ENCODE measurements at regions not wholly inside any gene's neighbourhood (a gene's known extent, or its start where the extent isn't known, plus 50 kb on each side); places are given as distances from the start of the nearest gene placed in this dataset.

DNA sequence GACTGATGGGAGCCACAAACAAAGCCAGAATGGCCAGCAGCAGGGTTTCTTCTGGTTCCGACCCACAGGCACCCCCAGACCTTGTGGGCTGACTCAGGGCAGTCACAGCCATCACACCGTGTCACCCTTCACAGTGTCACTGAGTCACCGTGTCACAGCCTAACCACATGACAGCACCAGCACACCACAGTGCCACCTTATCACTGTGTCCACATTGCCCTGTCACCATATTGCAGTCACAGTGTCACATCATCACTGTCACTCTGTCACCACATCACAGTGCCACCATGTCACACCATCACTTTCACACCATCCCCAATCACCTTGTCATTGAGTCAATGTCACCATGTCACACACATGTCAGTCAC is 77.0 kb downstream of the OAT start (continued):
- TF ChIP-seq, protein P1, sequence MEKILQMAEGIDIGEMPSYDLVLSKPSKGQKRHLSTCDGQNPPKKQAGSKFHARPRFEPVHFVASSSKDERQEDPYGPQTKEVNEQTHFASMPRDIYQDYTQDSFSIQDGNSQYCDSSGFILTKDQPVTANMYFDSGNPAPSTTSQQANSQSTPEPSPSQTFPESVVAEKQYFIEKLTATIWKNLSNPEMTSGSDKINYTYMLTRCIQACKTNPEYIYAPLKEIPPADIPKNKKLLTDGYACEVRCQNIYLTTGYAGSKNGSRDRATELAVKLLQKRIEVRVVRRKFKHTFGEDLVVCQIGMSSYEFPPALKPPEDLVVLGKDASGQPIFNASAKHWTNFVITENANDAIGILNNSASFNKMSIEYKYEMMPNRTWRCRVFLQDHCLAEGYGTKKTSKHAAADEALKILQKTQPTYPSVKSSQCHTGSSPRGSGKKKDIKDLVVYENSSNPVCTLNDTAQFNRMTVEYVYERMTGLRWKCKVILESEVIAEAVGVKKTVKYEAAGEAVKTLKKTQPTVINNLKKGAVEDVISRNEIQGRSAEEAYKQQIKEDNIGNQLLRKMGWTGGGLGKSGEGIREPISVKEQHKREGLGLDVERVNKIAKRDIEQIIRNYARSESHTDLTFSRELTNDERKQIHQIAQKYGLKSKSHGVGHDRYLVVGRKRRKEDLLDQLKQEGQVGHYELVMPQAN (conservative IDR thresholded peaks at IDR 0.05), result no peak
- TF ChIP-seq IRF4 (IDR thresholded peaks at IDR 0.05; ENCODE audit: low read depth, low read length) (no peak), CHD1 (IDR thresholded peaks at IDR 0.05; ENCODE audit: low read depth, low read length) (no peak)

DNA sequence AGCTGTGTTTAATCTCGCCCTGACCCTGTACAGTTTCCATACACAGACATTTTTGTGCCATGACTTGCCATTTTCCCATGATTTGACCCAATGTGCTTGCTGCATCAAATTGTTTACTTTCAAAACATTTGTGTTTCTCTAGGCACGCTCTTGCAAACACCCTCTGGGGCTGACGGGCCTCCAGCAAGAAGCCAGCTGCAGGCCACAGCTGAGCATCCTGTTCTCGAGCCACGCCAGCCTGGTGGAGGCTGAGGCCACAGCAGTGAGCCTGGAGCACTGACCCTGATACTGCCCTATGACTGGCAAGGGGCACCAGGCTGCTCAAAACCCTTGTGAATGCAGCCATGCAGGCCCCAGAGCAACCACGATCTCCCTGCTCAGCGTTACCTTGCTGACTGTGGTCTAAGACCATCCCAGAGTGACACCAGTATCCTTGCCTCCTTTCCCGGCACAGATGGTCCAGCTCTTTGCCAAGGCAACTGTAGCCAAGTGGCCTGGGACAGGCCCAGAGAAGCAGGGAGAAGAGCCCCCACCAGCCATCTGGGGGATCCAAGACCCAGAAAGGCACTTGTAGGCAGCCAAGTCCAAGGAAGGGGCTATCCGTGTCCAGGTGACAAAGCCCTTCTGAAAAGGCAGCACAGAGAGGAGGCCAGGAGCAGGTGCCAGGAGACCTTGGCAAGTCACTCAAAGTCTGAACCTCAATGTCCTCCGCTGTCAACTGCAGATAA is 78.5 kb downstream of the OAT start:
- ChIA-PET CTCF (no interaction called here), POLR2A (no interaction called here), RAD21 (ENCODE audit: unreplicated experiment) (no interaction called here), SMC1A (ENCODE audit: uncharacterized antibody, unreplicated experiment) (no interaction called here)
- no peaks in the 10 kb centered on the region for H3K27me3 ChIP-seq (replicated peaks in 1 of 2; ENCODE audit: control insufficient read depth in 2 of 2, insufficient read depth in 2 of 2, low read length in 1 of 2)
- TF ChIP-seq ZNF274 (IDR thresholded peaks at IDR 0.05; ENCODE audit: insufficient read depth, insufficient read length), result no peak
- TF ChIP-seq, protein P2, sequence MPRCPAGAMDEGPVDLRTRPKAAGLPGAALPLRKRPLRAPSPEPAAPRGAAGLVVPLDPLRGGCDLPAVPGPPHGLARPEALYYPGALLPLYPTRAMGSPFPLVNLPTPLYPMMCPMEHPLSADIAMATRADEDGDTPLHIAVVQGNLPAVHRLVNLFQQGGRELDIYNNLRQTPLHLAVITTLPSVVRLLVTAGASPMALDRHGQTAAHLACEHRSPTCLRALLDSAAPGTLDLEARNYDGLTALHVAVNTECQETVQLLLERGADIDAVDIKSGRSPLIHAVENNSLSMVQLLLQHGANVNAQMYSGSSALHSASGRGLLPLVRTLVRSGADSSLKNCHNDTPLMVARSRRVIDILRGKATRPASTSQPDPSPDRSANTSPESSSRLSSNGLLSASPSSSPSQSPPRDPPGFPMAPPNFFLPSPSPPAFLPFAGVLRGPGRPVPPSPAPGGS (IDR thresholded peaks at IDR 0.05; ENCODE audit: borderline replicate concordance, insufficient read depth, low read depth, low read length, poor library complexity, severe bottlenecking), result no peak
- no peak for TF ChIP-seq SREBF2 (IDR thresholded peaks at IDR 0.05; ENCODE audit: low read length)
- TF ChIP-seq NFIC (IDR thresholded peaks at IDR 0.05; ENCODE audit: low read depth, low read length), result no peak
- TF ChIP-seq RAD21 (IDR thresholded peaks at IDR 0.05; ENCODE audit: insufficient read depth, low read depth, low read length), result no peak
- H3K4me3 ChIP-seq, result no peak overlapping the region
- DNase-seq (ENCODE audit: low read depth, low spot score) (no peak), ATAC-seq (no peak), FAIRE-seq (no peak)
- H3K9me3 ChIP-seq (replicated peaks; ENCODE audit: control insufficient read depth, insufficient read depth, low read length), result no peaks in the 10 kb centered on the region; the same call in 2 of the 3 replicates
- no peak overlapping the region for H2AFZ ChIP-seq (ENCODE audit: control insufficient read depth, low read depth, low read length)
- H4K20me1 ChIP-seq (ENCODE audit: control insufficient read depth, insufficient read depth), result no peaks in the 10 kb centered on the region
- 83% methylated on average over 10 of the region's 10 CpGs for WGBS (ENCODE audit: insufficient coverage, insufficient replicate concordance, low lambda C conversion rate, missing lambda C conversion rate)
- no peak overlapping the region for H3K9ac ChIP-seq (ENCODE audit: control insufficient read depth, insufficient read depth, low read length)
- H3K4me2 ChIP-seq (ENCODE audit: control insufficient read depth, insufficient read depth), result no peak overlapping the region
- intact Hi-C loops (cut with micrococcal nuclease; ENCODE audit: unreplicated experiment), result no loop called here
- BruUV-seq (replicated peaks), result no TSS peak
- H3K36me3 ChIP-seq (ENCODE audit: control insufficient read depth in 2 of 2, insufficient read depth in 2 of 2, low read length in 1 of 2), result no peaks in the 10 kb centered on the region
- peaks cover 18% of the 10 kb centered on the region for H3K4me1 ChIP-seq (ENCODE audit: control insufficient read depth, insufficient read depth, low read length)
- 0 out of 2 replicates have a peak overlapping the region, but pooled peaks have one; percentile 10 for H3K27ac ChIP-seq (ENCODE audit: control insufficient read depth, insufficient read depth)
- in situ Hi-C loops (cut with MboI), result no loop called here
- H3K79me2 ChIP-seq (ENCODE audit: control insufficient read depth, insufficient read depth, low read length), result no peaks in the 10 kb centered on the region

Data from GM12878 (cell line).